Uterus (tissue), 2 donors: ENCODE measurements at regions not wholly inside any gene's neighbourhood (a gene's known extent, or its start where the extent isn't known, plus 50 kb on each side); places are given as distances from the start of the nearest gene placed in this dataset.

Experiments used
- POLR2A ChIP-seq, 2 donors: fragments of 450-650 bp; IDR thresholded peaks; one replicate each; pipeline ENCODE4 v1.6.1; 2016; ENCODE audit warnings: antibody characterized with exemption in 2 of 2, mild to moderate bottlenecking in 1 of 2, moderate library complexity in 1 of 2
- TF ChIP-seq, protein P1 (sequence below), 4 experiments: fragments of 200-600 bp in 2 of 4; fragments of 450-650 bp in 2 of 4; sonication (generic) in 2 of 4; IDR thresholded peaks; one replicate each; pipeline ENCODE4 v1.5.1; 2016 to 2019; ENCODE audit warnings: antibody characterized with exemption in 4 of 4, mild to moderate bottlenecking in 2 of 4, moderate library complexity in 1 of 4

DNA sequence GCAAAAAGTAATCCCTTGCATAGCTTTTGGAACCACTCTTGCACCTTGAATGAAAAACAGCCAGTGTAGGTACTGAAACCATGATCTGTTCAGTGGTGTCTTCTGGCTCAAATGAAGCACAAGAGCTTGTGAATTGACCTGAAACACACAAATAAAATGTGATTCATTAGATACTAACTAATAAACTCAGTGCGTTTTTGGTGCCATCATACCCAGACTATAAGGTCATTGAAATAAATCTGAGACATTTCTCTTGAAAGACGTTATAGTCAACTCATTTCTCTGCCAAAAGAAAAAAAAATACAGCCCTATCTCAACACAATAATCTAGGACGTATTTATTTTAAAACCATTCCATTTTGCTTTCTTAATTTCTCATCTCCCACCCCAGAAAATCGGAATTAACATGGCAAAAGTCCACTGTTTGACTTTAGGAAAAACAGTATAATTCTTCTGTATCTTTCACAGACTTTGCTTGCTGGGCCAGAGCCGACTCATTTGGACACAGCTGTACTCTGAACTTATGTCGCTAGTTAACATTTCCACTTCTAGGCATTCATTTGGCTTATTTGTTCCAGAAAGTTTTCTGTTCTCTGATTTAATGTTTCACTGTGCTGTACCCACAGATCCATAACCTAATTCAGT is 284.9 kb upstream of the TBL1XR1 start:
- TF ChIP-seq, protein P1, sequence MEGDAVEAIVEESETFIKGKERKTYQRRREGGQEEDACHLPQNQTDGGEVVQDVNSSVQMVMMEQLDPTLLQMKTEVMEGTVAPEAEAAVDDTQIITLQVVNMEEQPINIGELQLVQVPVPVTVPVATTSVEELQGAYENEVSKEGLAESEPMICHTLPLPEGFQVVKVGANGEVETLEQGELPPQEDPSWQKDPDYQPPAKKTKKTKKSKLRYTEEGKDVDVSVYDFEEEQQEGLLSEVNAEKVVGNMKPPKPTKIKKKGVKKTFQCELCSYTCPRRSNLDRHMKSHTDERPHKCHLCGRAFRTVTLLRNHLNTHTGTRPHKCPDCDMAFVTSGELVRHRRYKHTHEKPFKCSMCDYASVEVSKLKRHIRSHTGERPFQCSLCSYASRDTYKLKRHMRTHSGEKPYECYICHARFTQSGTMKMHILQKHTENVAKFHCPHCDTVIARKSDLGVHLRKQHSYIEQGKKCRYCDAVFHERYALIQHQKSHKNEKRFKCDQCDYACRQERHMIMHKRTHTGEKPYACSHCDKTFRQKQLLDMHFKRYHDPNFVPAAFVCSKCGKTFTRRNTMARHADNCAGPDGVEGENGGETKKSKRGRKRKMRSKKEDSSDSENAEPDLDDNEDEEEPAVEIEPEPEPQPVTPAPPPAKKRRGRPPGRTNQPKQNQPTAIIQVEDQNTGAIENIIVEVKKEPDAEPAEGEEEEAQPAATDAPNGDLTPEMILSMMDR (IDR thresholded peaks at IDR 0.05): no peak
- TF ChIP-seq POLR2A (IDR thresholded peaks at IDR 0.05): no peak
